ENCODE measurements at regions not wholly inside any gene's neighbourhood (a gene's known extent, or its start where the extent isn't known, plus 50 kb on each side); places are given as distances from the start of the nearest gene placed in this dataset.

- TF ChIP-seq CTCF (IDR thresholded peaks at IDR 0.05) (no peak), POLR2A (IDR thresholded peaks at IDR 0.05) (no peak)
Measured at GRCh38 chr7:81419731-81420130, 350.1 kb downstream of the HGF start.

All from suprapubic skin (tissue), 3 donors.